T-helper 2 cell treated with Interferon-gamma antibody and Interleukin-4, amounts not matched to agents 5 μg/mL and 100 μg/mL, for 36 hours (primary cell): ENCODE measurements at regions not wholly inside any gene's neighbourhood (a gene's known extent, or its start where the extent isn't known, plus 50 kb on each side); places are given as distances from the start of the nearest gene placed in this dataset.

Experiments
- DNase-seq: peaks from one replicate; pipeline ENCODE4 v3.0.0; 2021; ENCODE audit warnings: low spot score
- H3K27ac Mint-ChIP-seq: one replicate; pipeline ENCODE4 v1.8.0; 2021; ENCODE audit warnings: mild to moderate bottlenecking, mixed read lengths
- H3K27me3 Mint-ChIP-seq: one replicate; pipeline ENCODE4 v1.8.0; 2021; ENCODE audit warnings: low read depth, mixed read lengths
- H3K36me3 Mint-ChIP-seq: one replicate; pipeline ENCODE4 v1.8.0; 2021; ENCODE audit warnings: low read depth, mixed read lengths
- H3K4me1 Mint-ChIP-seq: one replicate; pipeline ENCODE4 v1.8.0; 2021; ENCODE audit warnings: low read depth, mixed read lengths
- H3K4me3 Mint-ChIP-seq: one replicate; pipeline ENCODE4 v1.8.0; 2022; ENCODE audit warnings: mild to moderate bottlenecking, moderate library complexity, mixed read lengths
- H3K9me3 Mint-ChIP-seq: one replicate; pipeline ENCODE4 v1.8.0; 2021; ENCODE audit warnings: mixed read lengths

DNA sequence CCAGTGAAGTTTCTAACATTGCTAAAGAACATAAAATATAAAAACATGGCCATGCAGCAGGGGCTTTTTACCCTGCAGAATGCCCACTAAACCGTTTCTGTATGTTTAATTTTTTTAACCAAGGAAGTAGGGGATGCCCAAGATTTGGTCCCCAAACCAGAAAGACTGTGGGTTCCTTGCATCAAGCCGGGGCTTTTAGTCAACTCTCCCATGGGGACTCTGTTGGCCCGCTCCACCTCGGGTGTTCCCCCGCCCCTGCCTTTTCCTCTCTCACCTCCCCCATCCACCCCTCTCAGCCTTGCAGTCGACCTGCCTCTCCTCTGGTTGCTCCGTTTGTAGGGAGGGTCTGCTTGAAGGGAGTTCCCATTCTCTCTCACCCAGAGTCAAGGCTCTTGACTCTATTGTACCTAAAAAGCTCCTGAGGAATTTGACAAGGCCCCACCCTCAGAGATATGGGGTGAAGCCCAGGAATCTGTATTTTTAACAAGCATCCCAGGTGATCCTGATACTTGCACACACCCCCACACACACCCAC is 117.5 kb downstream of the TOMM20 start:
- H3K4me3 Mint-ChIP-seq, result peak overlapping the region; percentile 56

DNA sequence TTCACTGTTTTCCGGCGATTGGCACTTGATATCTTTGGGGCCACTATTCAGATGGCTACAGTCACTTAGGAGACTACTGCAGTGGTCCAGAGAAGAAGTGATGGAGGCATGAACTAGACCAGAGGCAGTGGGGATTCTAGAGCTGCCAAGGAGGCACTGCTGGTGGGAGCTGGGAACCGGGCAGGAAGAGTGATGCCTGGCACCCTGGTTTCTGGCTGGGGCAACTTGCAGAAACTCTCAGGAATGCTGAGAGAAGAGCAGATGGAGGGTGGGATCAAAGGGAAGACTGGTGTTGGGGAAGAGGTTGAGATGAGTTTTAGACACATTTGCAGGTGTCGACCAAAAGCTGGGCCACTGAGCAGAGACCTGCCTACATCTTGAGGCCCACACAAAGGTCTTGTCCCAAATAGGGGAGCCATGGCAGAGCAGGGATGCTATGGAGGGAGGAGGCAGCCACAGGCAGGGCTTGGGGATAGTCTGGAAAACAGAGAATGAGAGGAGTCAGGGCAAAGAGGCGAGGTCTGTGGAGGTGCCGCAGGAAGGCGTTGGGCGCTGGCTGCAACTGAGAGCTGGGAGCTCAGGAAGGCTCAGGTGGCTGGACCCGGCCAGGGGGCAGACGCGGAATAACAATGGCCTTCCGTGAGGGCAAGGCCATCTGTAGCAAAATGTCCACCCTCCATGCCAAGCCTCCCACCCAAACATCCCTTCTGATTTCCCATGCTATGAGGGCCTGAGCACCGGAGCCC is 118.9 kb downstream of the TOMM20 start:
- DNase-seq, result no peak
- peaks cover 44% of the 10 kb centered on the region for H3K36me3 Mint-ChIP-seq
- H3K4me3 Mint-ChIP-seq, result peak overlapping the region; percentile 47
- H3K4me1 Mint-ChIP-seq, result peaks cover 70% of the 10 kb centered on the region
- H3K27ac Mint-ChIP-seq, result peak overlapping the region; percentile 83
- H3K9me3 Mint-ChIP-seq, result peaks cover 22% of the 10 kb centered on the region
- H3K27me3 Mint-ChIP-seq, result no peaks in the 10 kb centered on the region

More for the DNA sequence above, 117.5 kb downstream of the TOMM20 start:
- peaks cover 41% of the 10 kb centered on the region for H3K36me3 Mint-ChIP-seq
- no peaks in the 10 kb centered on the region for H3K27me3 Mint-ChIP-seq
- H3K9me3 Mint-ChIP-seq, result peaks cover 16% of the 10 kb centered on the region
- H3K4me1 Mint-ChIP-seq, result peaks cover 73% of the 10 kb centered on the region
- peak overlapping the region; percentile 89 for H3K27ac Mint-ChIP-seq
- peak; percentile 79 for DNase-seq

DNA sequence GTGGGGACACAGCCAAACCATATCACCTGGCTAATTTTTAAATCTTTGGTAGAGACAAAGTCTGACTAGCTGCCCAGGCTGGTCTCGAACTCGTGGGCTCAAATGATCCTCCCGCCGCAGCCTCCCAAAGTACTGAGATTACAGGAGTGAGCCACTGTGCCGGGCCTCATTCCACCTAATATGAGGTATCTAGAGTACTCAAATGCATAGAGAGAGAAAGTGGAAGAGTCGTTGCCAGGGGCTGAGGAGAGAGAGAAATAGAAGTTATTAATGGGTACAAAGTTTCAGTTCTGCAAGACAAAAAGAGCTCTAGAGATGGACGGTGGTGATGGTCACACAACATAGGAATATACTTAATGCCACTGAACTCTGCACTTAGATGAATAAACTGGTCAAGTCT is 119.6 kb downstream of the TOMM20 start:
- peaks cover 39% of the 10 kb centered on the region for H3K36me3 Mint-ChIP-seq
- peaks cover 22% of the 10 kb centered on the region for H3K9me3 Mint-ChIP-seq
- H3K4me1 Mint-ChIP-seq, result peaks cover 69% of the 10 kb centered on the region
- no peak for DNase-seq
- peak overlapping the region; percentile 55 for H3K27ac Mint-ChIP-seq
- no peaks in the 10 kb centered on the region for H3K27me3 Mint-ChIP-seq
- H3K4me3 Mint-ChIP-seq, result peak overlapping the region; percentile 25

DNA sequence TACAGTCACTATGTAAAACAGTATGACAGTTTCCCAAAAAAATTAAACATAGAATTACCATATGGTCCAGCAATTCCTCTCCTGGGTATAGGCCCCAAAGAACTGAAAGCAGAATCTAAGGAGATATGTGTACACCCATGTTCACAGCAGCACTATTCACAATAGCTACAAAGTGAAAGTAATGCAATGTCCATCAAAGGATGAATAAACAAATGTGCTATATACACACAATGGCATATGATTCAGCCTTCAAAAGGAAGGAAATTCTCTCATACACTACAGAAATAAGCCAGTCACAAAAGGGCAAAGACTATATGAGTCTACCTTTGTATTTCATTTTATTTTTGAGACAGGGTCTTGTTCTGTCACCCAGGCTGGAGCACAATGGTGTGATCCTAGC is 120.4 kb downstream of the TOMM20 start:
- Mint-ChIP-seq H3K4me3 (no peak overlapping the region), H3K27ac (peak overlapping the region; percentile 62), H3K36me3 (peaks cover 38% of the 10 kb centered on the region), H3K9me3 (peaks cover 22% of the 10 kb centered on the region), H3K27me3 (no peaks in the 10 kb centered on the region), H3K4me1 (peaks cover 67% of the 10 kb centered on the region)
- no peak for DNase-seq

DNA sequence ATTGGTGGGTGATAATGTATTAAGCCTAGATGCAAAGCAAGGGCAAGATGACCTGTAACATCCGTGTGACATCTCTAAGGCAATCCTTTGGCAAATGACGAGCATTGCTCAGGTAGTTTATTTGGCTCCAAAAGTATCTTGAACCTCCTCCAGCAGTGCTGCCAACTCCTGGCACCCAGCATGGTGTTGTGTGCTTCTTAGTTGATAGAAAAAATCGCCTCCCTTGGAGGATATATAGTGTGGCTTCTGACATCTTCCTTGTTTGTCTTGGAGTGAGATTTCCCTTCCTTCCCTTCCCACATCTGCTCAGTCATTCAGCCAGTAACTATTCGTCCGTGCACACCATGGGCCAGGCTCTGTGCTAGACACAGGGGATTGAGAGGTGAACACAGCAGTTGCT is 121.8 kb downstream of the TOMM20 start:
- H3K36me3 Mint-ChIP-seq, result peaks cover 35% of the 10 kb centered on the region
- peaks cover 55% of the 10 kb centered on the region for H3K4me1 Mint-ChIP-seq
- H3K4me3 Mint-ChIP-seq, result peak overlapping the region; percentile 43
- H3K27me3 Mint-ChIP-seq, result no peaks in the 10 kb centered on the region
- H3K27ac Mint-ChIP-seq, result peak overlapping the region; percentile 72
- DNase-seq, result no peak
- peaks cover 22% of the 10 kb centered on the region for H3K9me3 Mint-ChIP-seq

DNA sequence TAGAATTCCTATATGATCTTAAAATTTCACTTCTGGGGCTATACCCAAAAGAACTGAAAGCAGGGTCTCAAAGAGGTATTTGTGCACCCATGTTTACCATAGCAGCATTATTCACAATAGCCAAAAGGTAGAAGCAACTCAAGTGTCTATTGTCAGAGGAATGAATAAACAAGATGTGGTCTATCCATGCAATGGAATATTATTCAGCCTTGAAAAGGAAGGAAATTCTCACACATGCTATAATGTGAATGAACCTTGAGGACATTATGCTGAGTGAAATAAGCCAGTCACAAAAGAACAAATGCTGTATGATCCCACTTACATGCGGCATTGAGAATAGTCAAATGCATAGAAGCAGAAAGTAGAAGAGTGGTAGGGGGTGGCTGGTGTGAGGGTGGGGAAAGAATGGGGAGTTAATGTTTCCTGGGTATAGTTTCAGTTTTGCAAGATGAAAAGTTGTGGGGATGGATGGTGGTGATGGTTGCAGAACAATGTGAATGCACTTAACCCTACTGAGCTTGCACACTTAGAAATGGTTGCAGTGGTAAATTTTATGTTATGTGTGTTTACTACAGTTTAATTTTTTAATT is 122.4 kb downstream of the TOMM20 start:
- H3K4me1 Mint-ChIP-seq, result peaks cover 52% of the 10 kb centered on the region
- peak overlapping the region; percentile 72 for H3K27ac Mint-ChIP-seq
- H3K36me3 Mint-ChIP-seq, result peaks cover 35% of the 10 kb centered on the region
- H3K4me3 Mint-ChIP-seq, result peak overlapping the region; percentile 27
- no peak for DNase-seq
- no peaks in the 10 kb centered on the region for H3K27me3 Mint-ChIP-seq
- peaks cover 22% of the 10 kb centered on the region for H3K9me3 Mint-ChIP-seq

DNA sequence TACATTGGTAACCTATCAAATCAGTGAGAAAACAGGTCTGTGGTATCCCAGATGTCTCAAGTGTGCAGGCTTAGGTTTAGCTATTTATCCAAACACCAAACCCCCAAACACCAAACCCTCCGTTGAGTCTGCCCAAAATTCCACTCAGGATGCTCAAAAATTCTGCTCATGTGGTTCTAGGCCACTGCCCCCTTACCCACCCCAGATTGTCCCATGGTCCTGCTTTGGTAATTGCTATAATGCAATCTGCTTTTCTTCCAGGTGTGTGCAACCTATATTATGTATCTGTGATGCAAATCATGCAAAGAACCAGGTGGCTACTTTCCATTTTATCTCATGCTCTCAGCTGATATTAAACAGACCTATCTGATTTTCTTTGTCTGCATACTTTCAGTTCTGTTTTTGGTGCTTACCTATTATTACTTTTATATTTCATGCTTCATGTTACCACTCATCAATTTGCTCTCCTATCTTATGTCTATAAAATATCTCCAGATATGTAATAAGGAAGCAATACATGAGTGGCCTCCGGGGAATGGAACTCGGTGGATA is 123.7 kb downstream of the TOMM20 start:
- Mint-ChIP-seq H3K4me3 (peak overlapping the region; percentile 27), H3K4me1 (peaks cover 44% of the 10 kb centered on the region)

DNA sequence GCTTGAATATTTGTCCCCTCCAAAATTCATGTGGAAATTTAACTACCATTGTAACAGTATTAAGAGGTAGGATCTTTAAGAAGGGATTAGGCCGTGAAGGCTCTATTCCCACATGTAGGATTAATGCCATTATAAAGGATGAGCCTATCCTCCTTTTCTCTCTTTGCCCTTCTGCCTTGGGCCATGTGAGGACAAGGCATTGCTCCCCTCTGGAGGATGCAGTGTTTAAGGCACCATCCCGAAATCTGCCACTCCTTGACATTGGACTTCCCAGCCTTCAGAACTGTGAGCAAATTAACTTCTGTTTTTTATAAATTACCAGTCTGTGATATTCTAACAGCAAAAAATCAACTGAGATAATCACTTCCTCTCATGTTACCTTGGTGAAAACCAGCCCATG is 124.4 kb downstream of the TOMM20 start:
- Mint-ChIP-seq H3K27ac (no peak overlapping the region), H3K4me1 (peaks cover 40% of the 10 kb centered on the region), H3K36me3 (peaks cover 26% of the 10 kb centered on the region), H3K9me3 (peaks cover 15% of the 10 kb centered on the region), H3K27me3 (no peaks in the 10 kb centered on the region), H3K4me3 (no peak overlapping the region)
- DNase-seq, result no peak

More for the DNA sequence above, 123.7 kb downstream of the TOMM20 start:
- H3K27me3 Mint-ChIP-seq, result no peaks in the 10 kb centered on the region
- H3K36me3 Mint-ChIP-seq, result peaks cover 32% of the 10 kb centered on the region
- no peak for DNase-seq
- H3K27ac Mint-ChIP-seq, result peak overlapping the region; percentile 58
- H3K9me3 Mint-ChIP-seq, result peaks cover 20% of the 10 kb centered on the region

DNA sequence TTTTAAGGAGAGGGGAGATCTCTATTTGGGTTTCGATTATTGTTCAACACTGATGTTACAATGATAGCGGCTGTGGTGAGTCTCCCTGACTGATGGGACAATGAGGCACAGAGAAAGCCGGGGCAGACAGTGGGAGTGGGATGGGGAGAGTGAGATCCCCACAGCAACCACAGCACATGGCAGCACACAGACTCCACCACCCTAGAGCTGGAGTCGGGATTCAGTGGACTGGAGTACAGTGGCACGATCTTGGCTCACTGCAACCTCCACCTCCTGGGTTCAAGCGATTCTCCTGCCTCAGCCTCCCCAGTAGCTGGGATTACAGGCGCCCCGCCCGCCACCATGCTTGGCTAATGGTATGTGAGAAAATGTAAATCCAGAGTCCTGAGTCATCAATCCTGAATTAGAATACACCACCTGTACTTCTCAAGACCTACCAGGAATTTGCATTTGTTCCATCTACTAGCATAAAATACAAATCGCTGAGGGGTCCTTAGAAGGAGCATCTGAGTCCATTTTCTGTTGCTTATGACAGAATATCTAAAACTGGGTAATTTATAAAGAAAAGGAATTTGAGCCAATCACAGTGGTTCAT is 125.8 kb downstream of the TOMM20 start:
- Mint-ChIP-seq H3K9me3 (peaks cover 9% of the 10 kb centered on the region), H3K4me3 (no peak overlapping the region), H3K27me3 (no peaks in the 10 kb centered on the region), H3K27ac (no peak overlapping the region), H3K4me1 (peaks cover 36% of the 10 kb centered on the region), H3K36me3 (peaks cover 15% of the 10 kb centered on the region)
- no peak for DNase-seq

DNA sequence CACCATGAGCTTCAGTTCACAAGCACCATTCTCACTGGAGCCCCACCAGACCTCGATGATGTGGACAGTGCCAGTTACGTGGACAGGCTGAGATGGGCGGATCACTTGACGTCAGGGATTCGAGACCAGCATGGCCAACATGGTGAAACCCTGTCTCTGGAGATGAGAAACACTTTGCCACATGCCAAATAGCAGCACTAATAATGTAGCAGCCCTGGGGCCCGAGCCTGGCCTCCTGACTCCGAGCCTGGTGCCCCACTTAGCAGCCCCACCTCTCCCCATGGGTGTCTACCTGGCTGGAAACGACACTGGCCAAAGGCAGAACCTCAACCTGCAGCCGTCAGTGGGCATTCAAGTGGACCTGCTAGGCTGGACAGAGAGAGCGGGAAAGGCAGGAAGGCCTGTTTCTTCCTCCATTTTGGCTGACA is 129.1 kb downstream of the TOMM20 start:
- Mint-ChIP-seq H3K9me3 (no peaks in the 10 kb centered on the region), H3K36me3 (peaks cover 2% of the 10 kb centered on the region), H3K4me3 (no peak overlapping the region), H3K27ac (no peak overlapping the region), H3K4me1 (peaks cover 26% of the 10 kb centered on the region), H3K27me3 (no peaks in the 10 kb centered on the region)
- no peak for DNase-seq

DNA sequence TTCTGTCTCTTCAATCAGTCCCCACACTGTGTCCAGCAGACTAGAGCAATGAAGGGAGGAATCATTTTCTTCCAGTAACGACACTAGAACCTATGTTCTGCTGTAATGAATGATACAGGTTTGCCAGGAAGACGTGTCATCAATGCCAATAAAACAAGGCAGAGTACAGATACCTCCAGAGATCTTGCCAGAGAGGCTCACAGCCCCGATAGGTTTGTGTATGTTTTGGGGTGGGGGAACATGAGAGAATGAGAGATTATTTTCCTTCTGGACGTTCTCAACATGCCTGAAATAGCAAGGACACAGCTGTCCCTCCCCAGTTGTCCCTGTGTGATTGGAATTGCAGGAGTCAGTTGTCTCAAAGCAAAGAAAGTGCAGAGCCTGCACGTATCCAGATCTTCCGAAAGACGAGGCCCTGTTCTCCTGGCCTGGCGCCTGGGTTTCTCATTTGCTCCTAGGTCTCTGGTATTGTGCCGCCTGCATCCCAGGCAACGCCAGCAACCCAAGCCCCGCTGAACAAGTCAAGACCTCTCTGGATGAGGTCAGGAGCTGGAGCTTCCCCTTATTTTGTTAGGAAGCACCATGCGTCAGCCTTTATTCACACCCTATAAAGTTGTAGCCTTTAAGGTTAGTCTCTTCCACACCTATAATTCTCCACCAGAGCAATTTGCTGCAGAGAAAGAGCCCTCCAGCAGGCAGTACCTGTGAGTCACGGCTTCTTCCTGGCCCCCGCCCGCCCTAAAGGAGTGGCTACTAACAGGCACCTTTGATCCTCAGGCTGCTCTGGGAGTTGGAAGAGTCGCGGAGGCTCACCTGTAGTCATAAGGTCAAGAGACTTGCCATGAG is 130.5 kb downstream of the TOMM20 start:
- H3K4me3 Mint-ChIP-seq, result no peak overlapping the region
- no peaks in the 10 kb centered on the region for H3K36me3 Mint-ChIP-seq
- H3K9me3 Mint-ChIP-seq, result no peaks in the 10 kb centered on the region
- no peak for DNase-seq
- no peaks in the 10 kb centered on the region for H3K27me3 Mint-ChIP-seq
- peaks cover 25% of the 10 kb centered on the region for H3K4me1 Mint-ChIP-seq
- peak overlapping the region; percentile 41 for H3K27ac Mint-ChIP-seq

DNA sequence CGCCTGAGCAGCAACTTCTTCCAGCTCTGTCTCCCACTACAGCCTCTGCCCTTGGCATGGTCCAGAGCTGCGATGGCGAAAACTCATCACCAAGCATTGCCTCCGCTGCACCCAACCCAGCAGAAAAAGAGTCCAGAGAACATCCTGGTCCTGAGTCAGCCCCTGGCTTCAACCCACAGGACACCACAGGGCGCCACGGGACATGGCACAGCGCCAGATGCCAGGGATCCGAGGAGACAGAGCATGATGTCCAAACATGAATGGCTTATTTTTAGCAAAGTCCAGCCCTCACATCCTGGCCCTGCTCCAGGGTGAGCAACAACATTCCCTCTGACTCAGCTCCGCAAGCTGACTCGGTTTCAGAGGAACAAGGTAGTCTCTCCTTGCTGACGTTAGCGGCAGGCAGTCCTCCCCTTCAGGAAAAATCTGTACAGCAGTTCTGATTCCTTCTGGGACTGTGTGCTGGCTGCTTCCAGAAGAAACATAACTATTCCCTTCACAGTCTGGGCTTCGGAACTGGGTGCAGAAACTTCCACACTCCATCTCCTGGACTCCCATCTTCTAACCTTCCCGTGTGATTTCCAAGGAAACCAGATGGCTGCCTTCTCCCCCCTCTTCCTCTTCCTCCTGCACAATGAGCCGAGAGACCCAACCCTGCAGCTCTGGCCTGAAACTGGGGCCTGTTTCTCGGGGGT is 131.3 kb downstream of the TOMM20 start:
- no peaks in the 10 kb centered on the region for H3K27me3 Mint-ChIP-seq
- no peaks in the 10 kb centered on the region for H3K36me3 Mint-ChIP-seq
- H3K4me1 Mint-ChIP-seq, result peaks cover 25% of the 10 kb centered on the region
- no peak overlapping the region for H3K27ac Mint-ChIP-seq
- DNase-seq, result no peak
- no peaks in the 10 kb centered on the region for H3K9me3 Mint-ChIP-seq
- H3K4me3 Mint-ChIP-seq, result no peak overlapping the region

DNA sequence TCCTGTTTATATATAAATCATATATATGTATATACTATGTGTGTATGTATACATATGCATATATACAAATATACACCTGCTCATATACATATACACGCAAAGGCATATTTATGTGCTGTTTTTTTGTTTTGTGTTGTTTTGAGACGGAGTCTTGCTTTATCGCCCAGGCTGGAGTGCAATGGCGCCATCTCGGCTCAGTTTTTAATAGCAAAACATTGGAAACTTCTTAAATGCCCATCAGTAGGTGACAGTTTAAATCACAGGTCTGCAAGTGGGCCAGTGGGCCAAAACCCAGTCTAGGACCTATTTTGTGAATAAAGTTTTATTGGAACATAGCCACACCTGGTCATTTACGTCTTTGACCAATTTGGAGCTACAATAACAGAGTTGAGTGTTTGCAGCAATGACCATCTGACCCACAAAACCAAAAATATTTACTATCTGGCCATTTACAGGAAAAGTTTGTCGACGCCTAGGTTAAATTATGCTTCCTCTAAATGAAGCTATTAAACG is 132.3 kb downstream of the TOMM20 start:
- no peak overlapping the region for H3K27ac Mint-ChIP-seq
- DNase-seq, result no peak
- peaks cover 27% of the 10 kb centered on the region for H3K4me1 Mint-ChIP-seq
- peaks cover under 1% of the 10 kb centered on the region for H3K36me3 Mint-ChIP-seq
- no peak overlapping the region for H3K4me3 Mint-ChIP-seq
- no peaks in the 10 kb centered on the region for H3K27me3 Mint-ChIP-seq
- H3K9me3 Mint-ChIP-seq, result peaks cover 2% of the 10 kb centered on the region
